Activated CD4-positive, alpha-beta T cell treated with anti-CD3 and anti-CD28 coated beads, Interleukin-2, amount 10 ng/mL, durations not matched to agents 7 days and 5 days (primary cell): ENCODE measurements at regions not wholly inside any gene's neighbourhood (a gene's known extent, or its start where the extent isn't known, plus 50 kb on each side); places are given as distances from the start of the nearest gene placed in this dataset.
"Not testable (repeated sequence)": the region's sequence is repeated elsewhere in the genome, so short reads cannot be mapped to it uniquely, and the experiment has no call there.

Source experiments
- CTCF ChIA-PET: fragments of 350-600 bp; sonication (Branson Sonifier 250); formaldehyde crosslinking; loops from one replicate; lab custom pipeline; 2021; ENCODE audit warnings: antibody characterized with exemption; lab: Charles Lee
- POLR2A ChIA-PET: fragments of 350-600 bp; sonication (Branson Sonifier 250); formaldehyde crosslinking; loops from one replicate; lab custom pipeline; 2021; ENCODE audit warnings: antibody characterized with exemption; lab: Charles Lee
- DNase-seq: peaks from one replicate; pipeline ENCODE4 v3.0.0-alpha.2; 2020
- H3K27ac Mint-ChIP-seq: one replicate; pipeline ENCODE4 v1.8.0; 2021; ENCODE audit warnings: mild to moderate bottlenecking, moderate library complexity, mixed read lengths
- H3K27me3 Mint-ChIP-seq: one replicate; pipeline ENCODE4 v1.8.0; 2021; ENCODE audit warnings: mixed read lengths
- H3K36me3 Mint-ChIP-seq: one replicate; pipeline ENCODE4 v1.8.0; 2021; ENCODE audit warnings: low read depth, mixed read lengths
- H3K4me1 Mint-ChIP-seq: one replicate; pipeline ENCODE4 v1.8.0; 2021; ENCODE audit warnings: mixed read lengths
- H3K4me3 Mint-ChIP-seq: one replicate; pipeline ENCODE4 v1.8.0; 2021; ENCODE audit warnings: mild to moderate bottlenecking, moderate library complexity, mixed read lengths
- H3K9me3 Mint-ChIP-seq: one replicate; pipeline ENCODE4 v1.8.0; 2021; ENCODE audit warnings: mixed read lengths

DNA sequence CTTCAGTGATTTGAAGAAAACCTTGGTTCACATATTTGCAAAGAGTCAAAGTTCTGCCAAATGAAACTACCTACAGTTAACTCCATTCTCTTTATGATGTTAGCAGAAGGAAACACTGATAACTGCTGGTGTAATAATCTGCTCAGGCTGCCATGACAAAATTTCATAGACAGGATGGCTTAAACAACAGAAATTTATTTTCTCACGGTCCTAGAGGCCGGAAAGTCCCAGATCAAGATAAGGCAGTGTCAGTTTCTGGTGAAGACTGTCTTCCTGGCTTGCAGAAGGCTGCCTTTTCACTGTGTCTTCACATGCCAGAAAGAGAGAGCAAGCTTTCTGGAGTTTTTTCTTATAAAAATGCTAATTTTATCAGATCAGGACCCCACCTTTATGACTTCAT lies 102.4 kb upstream of the PARP8 start:
- peaks cover 13% of the 10 kb centered on the region for H3K36me3 Mint-ChIP-seq
- POLR2A ChIA-PET = no interaction called here
- H3K4me3 Mint-ChIP-seq = no peak overlapping the region

GRCh38 chr5:50564558-50564957 lies 101.9 kb upstream of the PARP8 start:
- Mint-ChIP-seq H3K36me3 (peaks cover 13% of the 10 kb centered on the region), H3K27me3 (no peaks in the 10 kb centered on the region), H3K27ac (no peak overlapping the region), H3K9me3 (peaks cover 15% of the 10 kb centered on the region), H3K4me1 (peaks cover 16% of the 10 kb centered on the region), H3K4me3 (no peak overlapping the region)
- DNase-seq = no peak
- ChIA-PET POLR2A (no interaction called here), CTCF (no interaction called here)

More for the DNA sequence above, 102.4 kb upstream of the PARP8 start:
- H3K9me3 Mint-ChIP-seq = peaks cover 15% of the 10 kb centered on the region
- CTCF ChIA-PET = no interaction called here
- no peaks in the 10 kb centered on the region for H3K27me3 Mint-ChIP-seq
- H3K27ac Mint-ChIP-seq = no peak overlapping the region
- peaks cover 16% of the 10 kb centered on the region for H3K4me1 Mint-ChIP-seq
- DNase-seq = peak; percentile 20

GRCh38 chr5:50574121-50574520 lies 92.3 kb upstream of the PARP8 start:
- CTCF ChIA-PET = interaction anchor here (1.7 kb wide), 1 partner anchor 18 kb away, joined by 7 read pairs; no protein-coding TSS in a partner anchor
- H3K27ac Mint-ChIP-seq = no peak overlapping the region
- H3K36me3 Mint-ChIP-seq = peaks cover 5% of the 10 kb centered on the region
- H3K4me3 Mint-ChIP-seq = peak overlapping the region; percentile 9
- no peak for DNase-seq
- H3K9me3 Mint-ChIP-seq = peaks cover 11% of the 10 kb centered on the region
- peaks cover 3% of the 10 kb centered on the region for H3K27me3 Mint-ChIP-seq
- POLR2A ChIA-PET = no interaction called here
- peaks cover 6% of the 10 kb centered on the region for H3K4me1 Mint-ChIP-seq

DNA sequence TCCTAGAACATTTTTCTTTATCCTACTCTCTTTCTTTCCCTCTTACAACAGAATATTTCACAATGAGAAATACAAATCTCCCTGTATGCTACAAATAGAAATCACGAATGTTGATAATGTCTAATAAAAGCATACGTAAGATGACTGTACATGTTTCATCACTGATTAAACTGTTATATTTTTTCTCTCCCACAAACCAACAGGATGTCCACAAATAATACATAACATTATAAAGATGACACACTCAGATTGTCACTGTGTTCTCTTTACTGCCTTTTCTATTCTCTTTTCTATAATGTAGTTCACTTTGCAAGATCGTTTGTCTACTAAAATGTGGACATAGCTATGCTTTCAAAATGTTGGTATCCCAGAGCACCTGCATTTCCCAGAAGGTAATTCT lies 90.7 kb upstream of the PARP8 start:
- no peak for DNase-seq
- H3K4me3 Mint-ChIP-seq = no peak overlapping the region
- H3K27ac Mint-ChIP-seq = no peak overlapping the region
- CTCF ChIA-PET = interaction anchor here (1.1 to 1.7 kb wide), 2 partner anchors 20 to 135 kb away, joined by 3 to 7 read pairs; partner anchors contain the start of gene EMB
- peaks cover 4% of the 10 kb centered on the region for H3K27me3 Mint-ChIP-seq
- POLR2A ChIA-PET = no interaction called here
- peaks cover 6% of the 10 kb centered on the region for H3K4me1 Mint-ChIP-seq
- peaks cover 2% of the 10 kb centered on the region for H3K36me3 Mint-ChIP-seq
- peaks cover 17% of the 10 kb centered on the region for H3K9me3 Mint-ChIP-seq

DNA sequence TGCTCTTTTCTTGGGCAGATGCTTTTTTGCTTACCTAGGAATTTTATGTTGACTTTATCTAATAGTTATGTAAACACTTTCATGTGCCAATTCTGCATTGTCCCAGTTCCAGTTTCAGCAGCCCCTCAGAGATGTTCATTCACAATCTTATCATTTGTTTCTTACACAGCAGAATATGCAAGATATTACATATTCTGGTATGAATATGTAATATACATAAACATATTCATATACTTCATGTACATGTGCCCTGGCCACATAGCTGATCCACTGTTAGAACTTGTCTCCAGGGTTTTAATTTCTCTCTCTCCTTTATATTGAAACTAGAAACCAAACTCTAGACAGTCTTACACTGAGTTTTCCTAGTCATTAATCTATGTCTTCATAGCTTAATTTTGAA lies 90.2 kb upstream of the PARP8 start:
- DNase-seq = no peak
- Mint-ChIP-seq H3K4me3 (no peak overlapping the region), H3K9me3 (peaks cover 18% of the 10 kb centered on the region), H3K4me1 (peaks cover 6% of the 10 kb centered on the region), H3K27ac (no peak overlapping the region), H3K27me3 (peaks cover 4% of the 10 kb centered on the region), H3K36me3 (peaks cover 2% of the 10 kb centered on the region)
- ChIA-PET POLR2A (no interaction called here), CTCF (interaction anchor here (1.1 kb wide), 1 partner anchor 135 kb away, joined by 3 read pairs; the partner anchor contains the start of gene EMB)

- Mint-ChIP-seq H3K9me3 (peaks cover 19% of the 10 kb centered on the region), H3K4me3 (no peak overlapping the region), H3K27me3 (peaks cover 4% of the 10 kb centered on the region), H3K36me3 (peaks cover 4% of the 10 kb centered on the region), H3K27ac (no peak overlapping the region), H3K4me1 (peaks cover 6% of the 10 kb centered on the region)
- ChIA-PET CTCF (interaction anchor here (0.8 to 1.1 kb wide), 2 partner anchors 16 to 136 kb away, joined by 3 read pairs; partner anchors contain the start of gene EMB), POLR2A (no interaction called here)
- no peak for DNase-seq
Observed at GRCh38 chr5:50576686-50577256, 89.7 kb upstream of the PARP8 start.

DNA sequence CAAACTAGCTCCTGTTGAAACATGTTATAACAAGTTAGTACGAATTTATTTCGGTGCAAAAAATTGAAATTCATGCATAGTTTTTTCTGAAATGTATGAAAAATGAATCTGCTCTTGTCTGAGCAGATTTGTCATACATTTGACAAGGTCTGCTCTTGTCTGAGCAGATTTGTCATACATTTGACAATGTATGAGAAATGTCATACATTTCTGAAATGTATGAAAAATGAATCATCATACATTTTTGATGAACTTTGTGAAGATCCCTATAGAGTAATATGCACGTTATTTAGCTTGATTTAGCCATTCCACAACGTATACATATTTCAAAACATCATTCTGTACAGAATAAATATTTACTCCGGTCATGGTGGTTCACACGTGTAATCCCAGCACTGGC lies 85.9 kb upstream of the PARP8 start:
- no peak overlapping the region for H3K4me3 Mint-ChIP-seq
- no peak for DNase-seq
- peaks cover 4% of the 10 kb centered on the region for H3K27me3 Mint-ChIP-seq
- peaks cover 6% of the 10 kb centered on the region for H3K4me1 Mint-ChIP-seq
- H3K36me3 Mint-ChIP-seq = peaks cover 4% of the 10 kb centered on the region
- H3K9me3 Mint-ChIP-seq = peaks cover 18% of the 10 kb centered on the region
- ChIA-PET POLR2A (no interaction called here), CTCF (no interaction called here)
- H3K27ac Mint-ChIP-seq = no peak overlapping the region

DNA sequence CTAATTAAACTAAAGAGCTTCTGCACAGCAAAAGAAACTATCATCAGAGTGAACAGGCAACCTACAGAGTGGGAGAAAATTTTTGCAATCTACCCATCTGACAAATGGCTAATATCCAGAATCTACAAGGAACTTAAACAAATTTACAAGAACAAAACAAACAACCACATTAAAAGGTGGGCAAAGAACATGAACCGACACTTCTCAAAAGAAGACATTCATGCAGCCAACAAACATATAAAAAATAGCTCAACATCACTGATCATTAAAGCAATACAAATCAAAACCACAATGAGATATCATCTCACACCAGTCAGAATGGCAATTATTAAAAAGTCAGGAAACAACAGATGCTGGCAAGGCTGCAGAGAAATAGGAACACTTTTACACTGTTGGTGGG lies 84.6 kb upstream of the PARP8 start:
- CTCF ChIA-PET = interaction anchor here (1.2 kb wide), 1 partner anchor 133 kb away, joined by 3 read pairs; no protein-coding TSS in a partner anchor

GRCh38 chr5:50582699-50583098 lies 83.7 kb upstream of the PARP8 start:
- H3K4me3 Mint-ChIP-seq = no peak overlapping the region
- H3K36me3 Mint-ChIP-seq = peaks cover 4% of the 10 kb centered on the region
- no peak for DNase-seq
- POLR2A ChIA-PET = no interaction called here
- CTCF ChIA-PET = interaction anchor here (1.2 kb wide), 1 partner anchor 132 kb away, joined by 3 read pairs; no protein-coding TSS in a partner anchor
- no peak overlapping the region for H3K27ac Mint-ChIP-seq
- peaks cover 4% of the 10 kb centered on the region for H3K27me3 Mint-ChIP-seq
- peaks cover 18% of the 10 kb centered on the region for H3K9me3 Mint-ChIP-seq
- H3K4me1 Mint-ChIP-seq = no peaks in the 10 kb centered on the region

More for the DNA sequence above, 84.6 kb upstream of the PARP8 start:
- H3K36me3 Mint-ChIP-seq, H3K27ac Mint-ChIP-seq, DNase-seq, POLR2A ChIA-PET, H3K4me1 Mint-ChIP-seq, H3K4me3 Mint-ChIP-seq, H3K27me3 Mint-ChIP-seq: not testable (repeated sequence)
- H3K9me3 Mint-ChIP-seq = peaks cover 18% of the 10 kb centered on the region

DNA sequence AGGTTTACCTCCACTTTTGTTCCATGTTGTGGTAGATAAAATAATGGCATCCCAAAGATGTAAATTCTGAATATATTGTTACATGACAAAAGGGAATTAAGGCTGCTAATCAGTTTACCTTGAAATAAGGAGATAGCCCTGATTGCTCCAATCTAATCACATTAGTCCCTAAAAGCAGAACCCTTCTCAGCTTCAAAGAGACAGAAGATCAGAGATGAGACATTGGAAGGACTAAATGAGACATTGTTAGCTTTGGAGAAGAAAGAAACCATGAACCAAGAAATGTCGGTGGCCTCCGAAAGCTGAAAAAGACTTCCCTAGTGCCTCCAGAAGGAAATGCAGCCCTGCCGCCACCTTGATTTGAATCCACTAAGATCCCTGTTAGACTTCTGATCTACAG lies 82.8 kb upstream of the PARP8 start:
- H3K36me3 Mint-ChIP-seq = peaks cover 2% of the 10 kb centered on the region
- no peak for DNase-seq
- peaks cover 18% of the 10 kb centered on the region for H3K9me3 Mint-ChIP-seq
- H3K27me3 Mint-ChIP-seq = peaks cover 4% of the 10 kb centered on the region
- H3K27ac Mint-ChIP-seq = no peak overlapping the region
- ChIA-PET CTCF (interaction anchor here (0.6 kb wide), 1 partner anchor 152 kb away, joined by 3 read pairs; no protein-coding TSS in a partner anchor), POLR2A (no interaction called here)
- H3K4me3 Mint-ChIP-seq = no peak overlapping the region
- H3K4me1 Mint-ChIP-seq = peaks cover 3% of the 10 kb centered on the region

- H3K9me3 Mint-ChIP-seq, H3K27ac Mint-ChIP-seq, H3K4me3 Mint-ChIP-seq, CTCF ChIA-PET, POLR2A ChIA-PET, H3K27me3 Mint-ChIP-seq, DNase-seq: not testable (repeated sequence)
- Mint-ChIP-seq H3K36me3 (peaks cover 24% of the 10 kb centered on the region), H3K4me1 (peaks cover 38% of the 10 kb centered on the region)
Observed at GRCh38 chr5:50588471-50588870, 78.0 kb upstream of the PARP8 start.

DNA sequence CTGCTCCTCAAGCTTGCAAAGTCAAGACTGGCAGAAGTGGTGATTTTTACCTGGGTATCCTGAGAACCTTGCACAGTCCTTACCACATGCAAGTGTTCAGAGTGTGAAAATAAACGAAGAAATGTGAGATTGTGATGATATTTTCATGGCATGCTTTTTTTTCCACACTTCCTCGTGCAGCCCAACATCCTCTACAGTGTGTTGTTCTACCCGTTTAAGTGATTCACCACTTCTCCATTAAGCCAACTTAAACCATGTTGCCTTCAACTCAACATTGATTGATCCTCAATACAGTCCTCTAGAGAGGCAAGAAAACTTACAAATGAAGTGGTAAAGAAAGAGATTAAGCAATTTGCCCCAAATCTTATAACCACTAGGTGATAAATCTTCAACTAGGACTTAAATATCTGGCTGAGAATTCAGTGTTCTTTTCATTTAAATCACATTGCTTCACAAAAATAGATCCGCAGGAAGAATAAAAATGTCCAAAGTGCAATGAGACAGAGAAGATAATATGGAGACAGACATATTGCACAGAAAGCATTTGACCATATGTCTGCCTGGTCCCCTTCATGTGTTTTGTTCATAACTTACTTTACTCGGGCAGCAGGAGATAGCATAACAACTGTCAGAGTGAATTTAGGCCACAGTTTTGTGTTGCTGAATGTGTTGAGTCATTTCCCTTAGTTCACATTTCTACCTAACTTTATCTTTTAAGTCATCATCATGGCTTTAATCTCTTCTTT lies 75.8 kb upstream of the PARP8 start:
- H3K9me3 Mint-ChIP-seq, CTCF ChIA-PET, H3K27me3 Mint-ChIP-seq, DNase-seq, POLR2A ChIA-PET: not testable (repeated sequence)
- Mint-ChIP-seq H3K4me1 (peaks cover 52% of the 10 kb centered on the region), H3K4me3 (peak overlapping the region; percentile 29), H3K27ac (peak overlapping the region; percentile 84), H3K36me3 (peaks cover 27% of the 10 kb centered on the region)

DNA sequence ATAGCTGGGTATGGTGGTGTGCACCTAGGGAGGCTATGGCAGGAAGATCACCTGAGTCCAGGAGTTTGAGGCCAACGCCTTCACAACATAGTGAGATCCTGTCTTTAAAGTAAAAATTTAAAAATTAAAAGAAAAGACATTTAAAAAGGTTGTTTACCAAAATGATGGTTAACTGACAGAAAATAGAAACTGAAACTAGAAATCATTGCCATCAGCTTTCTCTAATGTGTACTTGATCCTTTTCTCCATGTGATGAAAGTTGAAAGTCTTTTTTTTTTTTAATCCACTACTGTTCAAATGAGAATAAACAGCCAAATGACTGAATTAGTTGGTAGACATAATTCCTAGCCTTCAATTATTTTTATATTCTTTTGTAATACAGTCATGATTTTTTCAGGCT lies 75.1 kb upstream of the PARP8 start:
- Mint-ChIP-seq H3K36me3 (peaks cover 30% of the 10 kb centered on the region), H3K4me3 (peak overlapping the region; percentile 29), H3K27ac (peak overlapping the region; percentile 84), H3K4me1 (peaks cover 57% of the 10 kb centered on the region)
- H3K27me3 Mint-ChIP-seq, POLR2A ChIA-PET, H3K9me3 Mint-ChIP-seq, DNase-seq, CTCF ChIA-PET: not testable (repeated sequence)
